GM21576 (cell line): ENCODE measurements at regions not wholly inside any gene's neighbourhood (a gene's known extent, or its start where the extent isn't known, plus 50 kb on each side); places are given as distances from the start of the nearest gene placed in this dataset.
"Not testable (repeated sequence)": the region's sequence is repeated elsewhere in the genome, so short reads cannot be mapped to it uniquely, and the experiment has no call there.

Experiments
- ATAC-seq: cut with Tn5 transposase; IDR thresholded peaks from one replicate; pipeline ENCODE4 v1.9.1; 2021; ENCODE audit warnings: mild to moderate bottlenecking, moderate library complexity; ENCODE audit not compliant: unreplicated experiment

DNA sequence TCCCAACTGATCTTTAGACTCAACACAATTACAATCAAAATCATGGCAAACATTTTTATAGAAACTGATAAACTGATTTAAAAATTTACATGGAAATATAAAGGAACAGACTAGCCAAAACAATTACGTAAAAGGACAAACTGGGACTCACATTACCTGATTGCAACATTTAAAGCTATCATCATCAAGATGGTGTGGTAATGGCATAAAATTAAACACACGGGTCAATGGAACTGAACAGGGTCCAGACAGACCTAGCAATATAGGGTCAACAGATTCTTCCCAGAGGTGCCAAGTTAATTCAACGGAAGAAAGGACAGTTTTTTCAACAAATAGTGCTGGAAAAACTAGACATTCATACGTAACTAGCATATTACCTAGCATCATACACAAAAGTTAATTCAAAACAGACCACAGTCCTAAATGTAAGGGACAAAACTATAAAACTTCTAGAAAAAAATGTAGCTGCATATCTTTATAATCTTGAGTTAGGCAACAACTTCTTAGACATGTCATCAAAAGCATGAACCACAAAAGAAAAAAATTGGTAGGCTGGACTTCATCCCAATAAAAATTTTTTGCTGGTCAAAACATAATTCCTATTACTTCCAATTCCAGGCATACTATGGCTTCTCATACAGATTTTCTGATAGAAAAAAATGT lies 147.4 kb upstream of the BEND6 start:
- ATAC-seq = no peak

DNA sequence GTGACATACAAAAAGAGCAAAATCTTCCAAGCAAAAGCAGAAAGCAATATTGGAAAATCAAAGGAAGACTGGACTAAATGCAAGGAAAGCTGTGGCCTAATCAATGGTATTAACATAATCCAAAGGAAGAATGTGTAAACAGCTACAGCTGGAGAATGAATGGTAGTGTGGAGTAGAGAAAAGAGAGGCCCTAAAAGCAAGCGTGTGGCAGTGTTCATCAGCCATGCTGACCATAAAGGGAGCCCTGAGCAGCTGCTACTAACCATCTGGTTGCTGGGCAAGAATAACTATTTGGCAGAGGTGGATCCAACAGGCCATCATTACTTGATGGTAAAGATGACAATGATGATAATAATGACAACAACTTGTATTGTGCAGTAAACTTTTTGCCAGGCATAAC lies 148.5 kb upstream of the BEND6 start:
- ATAC-seq = no peak

DNA sequence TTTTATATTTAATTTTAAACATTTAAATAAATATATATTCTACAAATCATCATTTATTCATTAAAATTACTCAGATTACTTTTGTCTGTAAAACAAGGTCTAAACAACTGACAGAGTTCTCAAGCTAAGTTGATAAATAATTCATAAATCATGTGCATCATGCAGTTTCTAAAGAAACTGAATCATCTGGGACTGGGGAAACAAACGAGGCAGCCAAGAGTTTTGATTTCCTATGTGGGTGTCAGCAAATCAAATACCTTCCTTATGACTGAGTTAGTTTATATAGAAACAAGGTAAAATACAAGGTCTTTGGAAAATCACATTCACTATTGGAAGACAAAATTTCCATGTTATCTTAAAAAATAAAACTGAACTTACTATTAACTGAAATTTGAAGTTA lies 149.9 kb upstream of the BEND6 start:
- no peak for ATAC-seq

DNA sequence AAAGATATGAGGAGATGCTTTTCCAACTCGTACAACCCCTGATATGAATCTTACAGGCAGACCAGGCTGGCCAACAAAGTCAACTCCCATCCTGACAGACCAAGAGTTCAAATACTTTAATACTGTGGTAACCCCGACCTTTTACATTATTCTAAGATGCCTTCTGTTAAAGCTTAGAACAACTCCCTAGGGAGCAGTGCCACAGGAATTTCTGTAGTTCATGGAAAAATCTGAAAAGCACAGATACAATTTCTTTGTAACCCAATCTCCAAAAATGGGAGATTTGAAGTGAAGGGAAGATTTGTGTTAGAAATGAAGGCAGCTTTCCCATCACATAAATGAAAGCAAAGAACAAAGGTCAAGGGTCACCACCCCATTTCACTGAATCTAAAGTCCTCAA lies 151.3 kb upstream of the BEND6 start:
- ATAC-seq = no peak

DNA sequence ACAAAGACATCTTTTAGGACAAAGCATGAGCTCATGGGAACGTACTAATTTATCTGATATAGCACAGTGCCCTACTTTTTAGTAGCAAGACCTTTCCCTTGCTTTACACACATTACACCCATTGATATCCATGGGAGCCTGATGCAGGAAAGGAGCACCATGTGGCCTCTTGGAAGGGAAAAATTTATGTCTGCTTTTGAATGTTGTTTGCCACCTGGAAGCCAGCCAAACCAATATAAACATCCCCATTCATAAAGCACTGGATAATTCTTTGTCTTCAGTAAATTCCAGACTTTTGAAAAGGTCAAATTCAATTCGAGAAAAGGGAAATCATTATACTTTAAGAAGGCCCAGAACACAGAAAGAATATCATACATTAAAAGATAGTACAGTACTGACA lies 152.3 kb upstream of the BEND6 start:
- ATAC-seq = no peak

DNA sequence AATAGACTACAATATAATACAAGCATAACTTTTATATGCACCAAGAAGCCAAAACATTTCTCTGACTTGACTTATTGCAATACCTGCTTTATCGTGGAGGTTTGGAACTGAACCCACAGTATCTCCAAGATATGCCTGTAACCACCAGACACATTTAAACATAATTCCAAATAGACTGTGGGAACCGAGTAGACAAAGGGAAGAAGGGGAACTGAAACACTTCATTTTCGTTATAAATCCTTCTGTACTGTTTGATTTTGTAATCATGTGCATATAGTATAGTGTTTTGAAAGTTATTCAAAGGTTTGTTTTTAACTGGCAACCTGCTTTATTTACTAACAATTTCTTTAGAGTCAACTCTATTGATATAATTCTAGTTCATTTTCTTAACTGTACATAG lies 154.9 kb upstream of the BEND6 start:
- no peak for ATAC-seq

DNA sequence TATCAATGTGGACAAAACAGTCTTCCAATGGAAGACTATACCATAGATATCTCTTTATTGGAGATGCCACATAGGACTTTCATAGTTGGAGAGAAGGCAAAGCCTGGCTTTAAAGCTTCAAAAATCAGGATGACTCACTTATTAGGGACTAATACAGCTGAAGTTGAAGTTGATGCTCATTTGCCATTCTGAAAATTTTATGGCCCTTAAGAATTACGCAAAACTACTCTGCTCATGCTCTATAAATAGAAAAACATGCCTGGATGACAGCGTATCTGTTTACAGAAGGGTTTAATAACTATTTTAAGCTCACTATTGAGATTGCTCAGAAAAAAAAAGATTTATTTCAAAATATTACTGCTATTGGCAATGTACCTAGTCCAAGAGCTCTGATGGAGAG lies 155.5 kb upstream of the DST start:
- ATAC-seq = no peak

DNA sequence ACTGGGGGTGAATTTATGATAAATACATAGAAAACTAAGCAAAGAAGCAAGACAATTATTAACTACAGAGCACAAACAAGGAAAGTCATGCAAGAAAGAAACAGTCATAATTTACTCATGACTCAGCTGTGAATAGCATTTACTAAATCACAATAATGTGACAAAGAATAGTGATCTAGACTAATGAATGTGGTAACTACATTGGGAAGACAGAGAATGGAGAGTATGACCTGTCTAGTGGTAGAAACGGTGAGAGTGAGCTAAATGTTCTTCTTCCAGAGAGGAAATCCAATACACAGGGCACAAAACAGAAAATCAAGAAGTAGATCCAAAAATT lies 153.5 kb upstream of the DST start:
- ATAC-seq = no peak

DNA sequence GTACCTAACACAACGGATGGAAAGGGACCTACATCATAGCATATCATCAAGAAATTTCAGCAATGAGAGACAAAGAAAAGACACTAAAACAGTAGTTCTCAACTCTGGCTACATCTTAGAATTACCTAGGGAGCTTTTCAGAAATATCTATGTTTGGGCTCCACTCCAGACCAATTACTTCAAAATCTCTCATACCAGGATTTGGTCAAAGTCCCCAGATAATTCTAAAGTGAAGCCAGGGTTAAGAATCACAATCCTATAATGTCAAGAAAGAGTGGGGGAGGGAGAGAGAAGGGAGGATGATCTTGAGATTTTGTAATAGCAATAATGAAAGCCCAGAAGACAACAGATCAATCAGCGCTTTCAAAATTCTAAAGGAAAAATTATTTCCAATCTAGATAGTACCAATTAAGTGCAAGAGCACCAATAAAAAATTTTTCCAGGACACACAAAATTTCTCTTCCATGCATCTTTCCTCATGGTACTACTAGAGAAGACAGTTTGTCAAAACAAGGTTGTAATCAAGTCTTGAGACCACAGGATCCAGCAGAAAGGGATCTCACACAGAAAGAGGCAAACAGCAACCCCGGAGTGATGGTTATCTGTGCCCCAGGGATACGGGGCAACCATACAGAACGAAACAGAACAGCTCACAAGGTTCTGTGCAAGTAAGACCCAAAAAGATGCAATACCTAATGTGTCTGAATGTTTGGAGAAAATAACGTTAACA lies 152.9 kb upstream of the DST start:
- ATAC-seq = no peak

DNA sequence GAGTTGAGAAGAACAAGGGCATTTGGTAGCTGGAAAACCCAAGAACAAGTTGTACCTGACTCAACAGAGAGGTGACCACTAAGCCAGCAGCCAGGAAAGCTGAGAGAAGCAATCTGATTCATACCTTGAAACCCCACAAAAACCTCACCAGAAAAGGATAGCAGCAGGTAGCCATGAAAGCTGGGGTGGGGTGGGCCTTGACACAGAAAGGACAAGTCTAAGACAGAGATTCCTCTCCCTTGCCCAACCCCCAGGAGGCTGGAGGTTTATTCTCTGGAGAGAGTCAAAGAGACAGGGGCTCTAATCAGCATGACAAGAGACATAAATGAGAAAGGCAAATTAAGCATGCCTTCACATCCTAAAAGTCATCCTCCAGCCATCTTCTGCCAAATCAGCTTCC lies 151.7 kb upstream of the DST start:
- ATAC-seq = no peak

DNA sequence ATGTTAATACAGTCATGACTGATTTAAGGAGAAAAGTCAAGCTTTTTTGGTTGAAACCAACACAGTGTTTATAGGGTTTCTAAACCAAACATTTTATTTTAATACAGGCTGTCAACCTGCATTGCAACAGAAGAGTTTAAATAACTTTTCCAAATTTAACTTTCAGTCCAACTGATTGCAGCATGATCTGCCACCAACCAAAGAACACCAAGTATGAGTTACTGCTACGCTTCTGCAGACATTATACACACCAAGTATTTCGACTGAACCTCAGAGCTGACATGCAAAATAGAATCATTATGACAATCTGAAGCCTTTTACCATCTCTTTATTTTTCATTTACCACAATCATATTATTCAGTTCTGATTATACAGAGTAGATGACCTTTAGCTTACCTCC lies 151.2 kb upstream of the DST start:
- no peak for ATAC-seq

DNA sequence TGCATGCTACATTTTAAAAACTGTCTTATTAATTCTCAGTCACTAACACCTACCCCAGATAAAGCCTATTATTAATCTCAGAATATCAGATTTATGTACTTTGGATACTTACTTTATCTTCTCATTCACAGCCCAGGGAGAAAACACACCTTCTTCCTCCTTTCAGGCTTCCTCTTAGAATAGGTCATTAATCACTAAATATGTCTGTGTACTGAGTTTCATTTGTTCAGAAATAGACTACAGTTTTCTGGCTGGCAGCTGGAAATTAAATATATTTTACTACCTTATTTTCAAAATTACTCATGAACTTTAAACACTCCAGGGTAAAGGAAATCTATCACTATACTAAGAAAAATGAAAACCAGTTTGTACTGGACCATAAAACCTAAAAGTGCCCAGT lies 147.7 kb upstream of the DST start:
- ATAC-seq = no peak

DNA sequence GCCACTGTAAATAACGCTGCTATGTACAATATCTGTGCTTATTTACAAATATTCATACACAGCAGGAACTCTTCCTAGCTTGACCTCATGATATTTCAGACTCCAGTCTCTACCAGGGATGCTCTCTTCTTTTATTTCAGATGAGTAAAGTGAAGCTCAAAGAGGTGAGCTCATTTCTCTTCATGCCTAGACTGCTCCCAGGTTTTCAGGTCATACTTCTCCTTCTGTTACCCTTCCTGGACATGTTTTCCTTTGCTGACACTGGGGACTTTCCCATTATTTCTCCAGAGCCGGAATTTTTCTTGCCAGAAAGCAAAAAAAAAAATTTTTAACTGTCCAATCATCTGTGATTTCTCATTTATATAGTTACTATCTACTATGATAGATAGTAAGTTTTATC lies 147.2 kb upstream of the DST start:
- no peak for ATAC-seq

DNA sequence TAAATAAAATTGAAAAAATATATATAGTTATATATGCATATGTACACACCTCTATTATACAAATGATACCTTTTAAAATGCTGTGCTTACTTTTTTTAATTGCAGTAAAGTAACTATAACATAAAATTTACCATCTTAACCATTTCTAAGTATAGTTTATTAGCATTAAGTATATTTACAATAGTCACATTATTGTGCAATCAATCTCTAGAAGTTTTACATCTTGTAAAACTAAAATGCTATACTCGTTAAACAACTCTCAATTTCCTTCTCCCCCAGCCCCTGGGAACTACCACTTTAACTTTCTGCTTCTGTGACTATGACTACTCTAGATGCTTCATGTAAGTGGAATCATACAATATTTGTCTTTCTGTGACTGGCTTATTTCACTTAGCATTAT lies 146.7 kb upstream of the DST start:
- no peak for ATAC-seq

DNA sequence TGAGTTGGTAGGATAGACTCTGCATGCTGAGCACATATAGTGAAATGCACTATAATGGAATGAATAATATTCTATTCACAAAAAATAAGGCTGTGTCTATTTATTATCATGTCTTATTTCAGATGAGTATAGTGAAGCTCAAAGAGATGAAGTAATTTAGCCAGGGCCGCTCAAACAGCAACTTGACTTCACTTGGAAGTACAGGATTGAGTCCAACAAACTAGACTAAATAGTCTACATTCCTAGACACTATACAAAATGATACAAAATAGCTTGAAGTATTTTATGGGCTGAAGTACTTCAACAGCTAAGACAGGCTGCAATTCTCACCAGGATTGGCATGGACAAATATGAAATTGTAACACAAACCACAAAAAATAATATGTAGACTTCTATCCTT lies 144.5 kb upstream of the DST start:
- ATAC-seq = no peak

DNA sequence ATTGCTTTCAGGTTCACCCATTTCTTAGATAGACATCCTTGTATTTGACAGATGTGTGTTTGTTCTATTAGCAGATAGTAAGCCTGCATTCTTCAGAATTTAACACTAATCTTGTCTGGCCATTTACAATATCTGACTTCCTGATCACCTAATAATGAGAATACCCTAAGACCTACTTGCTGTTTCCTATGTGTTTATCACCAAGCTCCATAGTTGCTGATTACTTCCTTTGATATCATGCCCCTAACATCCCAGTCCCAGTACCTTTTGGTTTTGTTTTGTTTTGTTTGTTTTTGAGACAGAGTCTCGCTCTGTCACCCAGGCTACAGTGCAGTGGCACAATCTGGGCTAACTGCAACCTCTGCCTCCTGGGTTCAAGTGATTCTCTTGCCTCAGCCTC lies 143.6 kb upstream of the DST start:
- ATAC-seq = no peak

DNA sequence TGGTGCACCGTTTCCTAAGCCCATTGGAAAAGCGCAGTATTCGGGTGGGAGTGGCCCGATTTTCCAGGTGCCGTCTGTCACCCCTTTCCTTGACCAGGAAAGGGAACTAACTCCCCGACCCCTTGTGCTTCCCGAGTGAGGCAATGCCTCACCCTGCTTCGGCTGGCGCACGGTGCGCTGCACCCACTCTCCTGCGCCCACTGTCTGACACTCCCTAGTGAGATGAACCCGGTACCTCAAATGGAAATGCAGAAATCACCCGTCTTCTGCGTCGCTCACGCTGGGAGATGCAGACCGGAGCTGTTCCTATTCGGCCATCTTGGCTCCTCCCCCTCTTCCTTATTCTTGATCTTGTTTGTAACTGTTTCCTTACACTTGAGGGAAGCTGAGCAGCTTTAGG lies 142.8 kb upstream of the DST start:
- ATAC-seq = not testable (repeated sequence)

DNA sequence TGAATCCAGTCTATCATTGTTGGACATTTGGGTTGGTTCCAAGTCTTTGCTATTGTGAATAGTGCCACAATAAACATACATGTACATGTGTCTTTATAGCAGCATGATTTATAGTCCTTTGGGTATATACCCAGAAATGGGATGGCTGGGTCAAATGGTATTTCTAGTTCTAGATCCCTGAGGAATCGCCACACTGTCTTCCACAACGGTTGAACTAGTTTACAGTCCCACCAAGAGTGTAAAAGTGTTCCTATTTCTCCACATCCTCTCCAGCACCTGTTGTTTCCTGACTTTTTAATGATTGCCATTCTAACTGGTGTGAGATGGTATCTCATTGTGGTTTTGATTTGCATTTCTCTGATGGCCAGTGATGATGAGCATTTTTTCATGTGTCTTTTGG lies 137.4 kb upstream of the DST start:
- not testable (repeated sequence) for ATAC-seq

DNA sequence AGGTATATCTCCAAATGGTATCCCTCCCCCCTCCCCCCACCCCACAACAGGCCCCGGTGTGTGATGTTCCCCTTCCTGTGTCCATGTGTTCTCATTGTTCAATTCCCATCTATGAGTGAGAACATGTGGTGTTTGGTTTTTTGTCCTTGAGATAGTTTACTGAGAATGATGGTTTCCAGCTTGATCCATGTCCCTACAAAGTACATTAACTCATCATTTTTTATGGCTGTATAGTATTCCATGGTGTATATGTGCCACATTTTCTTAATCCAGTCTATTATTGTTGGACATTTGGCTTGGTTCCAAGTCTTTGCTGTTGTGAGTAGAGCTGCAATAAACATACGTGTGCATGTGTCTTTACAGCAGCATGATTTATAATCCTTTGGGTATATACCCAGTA lies 135.8 kb upstream of the DST start:
- ATAC-seq = not testable (repeated sequence)

DNA sequence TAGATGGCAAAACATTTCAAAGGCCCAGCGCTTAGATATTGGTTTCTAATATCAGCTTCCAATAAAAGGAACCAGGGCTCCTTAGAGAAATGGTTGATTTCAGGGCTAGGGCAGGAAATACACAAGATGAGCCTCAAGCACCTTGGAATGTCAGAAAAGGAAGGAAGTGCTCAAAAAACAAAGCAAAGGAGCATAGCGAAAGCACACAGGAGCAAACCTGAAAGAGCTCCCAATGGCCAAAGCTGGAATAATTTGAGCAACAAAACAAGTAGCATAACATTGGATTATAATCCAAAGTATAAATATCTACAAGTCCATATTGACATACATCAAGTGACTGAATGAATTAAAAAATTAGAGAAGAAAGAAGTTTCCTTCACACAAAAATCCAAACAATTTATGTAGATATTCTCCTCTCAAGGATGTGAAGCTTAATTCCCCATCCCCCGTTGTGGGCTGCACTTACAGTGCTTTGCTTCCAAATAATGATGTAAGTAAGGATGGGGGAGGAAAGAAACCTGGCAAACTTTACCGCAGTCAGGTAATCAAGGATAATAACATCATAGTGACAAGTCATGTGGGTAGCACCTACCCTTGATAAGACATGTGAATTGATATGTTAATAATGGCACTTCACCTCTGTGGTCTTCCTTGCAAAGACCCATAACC lies 132.9 kb upstream of the DST start:
- no peak for ATAC-seq

DNA sequence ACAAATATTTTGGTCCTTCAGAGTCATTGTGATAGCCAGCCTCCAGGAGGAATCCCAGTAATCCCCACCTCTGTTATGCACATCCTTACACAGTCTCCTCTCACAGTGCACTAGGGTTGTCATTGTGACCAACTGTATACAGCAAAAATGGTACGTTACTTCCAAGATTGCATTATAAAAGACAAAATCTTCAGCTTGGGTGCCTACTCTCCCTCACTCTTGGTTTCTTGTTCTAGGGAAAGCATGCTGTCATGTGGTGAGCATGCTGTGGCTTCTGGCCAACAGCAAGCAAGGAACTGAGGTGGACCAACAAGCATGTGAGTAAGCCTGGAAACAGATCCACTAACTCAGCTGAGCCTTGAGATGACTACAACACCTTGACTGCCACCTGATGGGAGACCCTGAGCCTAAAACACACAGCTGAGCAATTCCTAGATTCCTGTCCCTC lies 130.1 kb upstream of the DST start:
- ATAC-seq = no peak

DNA sequence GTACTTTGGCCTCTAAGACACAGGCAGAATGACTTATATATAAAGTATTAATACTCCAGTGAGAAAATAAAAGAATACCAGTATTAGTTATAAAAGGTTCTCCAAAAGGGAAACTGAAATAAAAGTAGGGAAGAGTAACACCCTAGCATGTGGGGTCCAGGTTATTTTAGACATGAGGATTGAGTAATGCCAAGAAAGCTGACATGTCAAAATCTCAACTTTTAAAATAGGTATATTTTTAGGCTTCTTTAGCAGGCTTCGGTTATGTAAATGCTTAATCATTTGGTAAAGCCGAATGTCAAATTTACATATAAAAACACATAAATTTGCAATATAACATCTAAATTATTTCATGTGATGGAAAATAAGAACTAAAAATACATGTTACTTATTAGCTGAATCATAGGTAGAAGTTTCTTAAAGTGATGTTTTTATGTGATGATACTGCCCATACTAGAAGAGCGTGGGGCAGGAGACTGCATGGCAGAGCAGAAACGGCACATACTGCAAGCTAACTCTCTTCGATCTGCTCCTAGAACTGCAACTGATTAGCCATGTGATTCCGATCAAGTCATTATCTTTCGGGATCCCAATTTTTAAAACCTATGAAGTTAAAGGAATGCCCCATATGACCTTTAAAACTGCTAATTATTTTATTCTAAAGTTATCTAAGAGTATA lies 129.4 kb upstream of the DST start:
- ATAC-seq = no peak
